ENCODE measurements at regions not wholly inside any gene's neighbourhood (a gene's known extent, or its start where the extent isn't known, plus 50 kb on each side); places are given as distances from the start of the nearest gene placed in this dataset.

DNA sequence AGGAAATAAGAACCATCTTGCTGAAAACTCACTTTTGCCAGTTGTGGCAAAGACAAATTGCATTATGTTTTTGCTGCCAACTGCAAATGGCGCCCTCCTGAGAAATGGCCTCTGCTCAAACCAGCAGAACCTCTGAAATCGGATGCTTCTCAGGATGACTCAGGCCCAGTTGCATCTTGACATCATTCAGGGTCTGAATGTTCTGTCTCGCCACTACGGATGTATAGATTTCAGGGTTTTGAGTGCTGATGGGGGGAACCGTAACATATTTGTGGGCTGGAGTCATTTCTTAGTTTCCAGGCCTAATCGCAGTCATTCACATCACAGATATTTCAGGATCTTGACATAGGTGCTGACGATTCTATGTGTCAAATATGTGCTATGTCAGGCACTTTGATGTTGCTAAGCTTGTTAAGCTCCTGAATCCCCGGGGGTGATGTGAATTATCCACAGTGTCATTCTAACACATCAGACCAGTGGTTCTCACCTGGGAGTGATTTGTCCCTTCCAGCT lies 207.1 kb downstream of the NFATC2 start:
- peak; percentile 89 for DNase-seq (ENCODE audit: low read depth)
- H3K4me3 ChIP-seq (ENCODE audit: low read depth, low read length), result no peak overlapping the region
- TF ChIP-seq CTCF (IDR thresholded peaks at IDR 0.05; ENCODE audit: insufficient read depth, low read depth, low read length, missing control alignments), result no peak

DNA sequence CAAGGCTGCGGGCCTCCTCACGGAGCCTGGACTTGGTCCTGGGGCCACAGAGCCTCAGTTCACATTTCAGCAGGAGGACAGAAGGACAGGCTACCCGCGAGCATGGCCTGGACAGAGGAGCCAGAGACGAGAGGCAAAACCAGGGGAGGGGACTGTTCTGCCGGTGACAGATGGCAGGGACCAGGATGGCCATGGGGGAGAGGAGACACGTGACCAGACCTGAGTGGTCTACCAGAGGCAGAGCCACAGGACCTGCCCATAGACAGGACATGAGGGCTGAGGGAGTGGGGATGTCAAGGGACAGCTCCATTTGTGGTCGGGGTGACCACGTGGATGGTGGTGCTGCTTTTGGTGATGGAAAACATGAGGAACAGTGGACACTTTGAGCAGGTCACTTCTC lies 207.9 kb downstream of the NFATC2 start:
- TF ChIP-seq CTCF (IDR thresholded peaks at IDR 0.05; ENCODE audit: insufficient read depth, low read depth, low read length, missing control alignments), result no peak
- no peak for DNase-seq (ENCODE audit: low read depth)
- no peak overlapping the region for H3K4me3 ChIP-seq (ENCODE audit: low read depth, low read length)

DNA sequence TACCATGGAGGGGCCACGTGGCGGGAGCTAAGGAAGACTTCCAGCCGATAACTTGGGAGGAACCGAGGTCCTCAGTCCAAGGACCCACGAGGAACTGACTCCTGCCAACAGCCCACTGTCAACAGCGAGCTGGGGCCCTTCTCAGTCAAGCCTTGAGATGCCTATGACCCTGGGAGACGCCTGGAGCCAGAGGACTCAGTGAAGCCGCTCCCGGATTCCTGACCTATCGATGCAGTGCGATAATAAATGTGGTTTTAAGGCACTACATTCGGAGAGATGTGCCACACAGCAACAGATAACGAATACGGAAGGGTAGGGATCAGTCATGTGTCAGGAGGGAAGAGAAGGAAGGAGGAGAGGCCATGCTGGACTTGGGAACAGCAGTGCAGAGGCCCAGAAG lies 208.5 kb downstream of the NFATC2 start:
- no peak for TF ChIP-seq CTCF (IDR thresholded peaks at IDR 0.05; ENCODE audit: insufficient read depth, low read depth, low read length, missing control alignments)
- no peak for DNase-seq (ENCODE audit: low read depth)
- H3K4me3 ChIP-seq (ENCODE audit: low read depth, low read length), result no peak overlapping the region

DNA sequence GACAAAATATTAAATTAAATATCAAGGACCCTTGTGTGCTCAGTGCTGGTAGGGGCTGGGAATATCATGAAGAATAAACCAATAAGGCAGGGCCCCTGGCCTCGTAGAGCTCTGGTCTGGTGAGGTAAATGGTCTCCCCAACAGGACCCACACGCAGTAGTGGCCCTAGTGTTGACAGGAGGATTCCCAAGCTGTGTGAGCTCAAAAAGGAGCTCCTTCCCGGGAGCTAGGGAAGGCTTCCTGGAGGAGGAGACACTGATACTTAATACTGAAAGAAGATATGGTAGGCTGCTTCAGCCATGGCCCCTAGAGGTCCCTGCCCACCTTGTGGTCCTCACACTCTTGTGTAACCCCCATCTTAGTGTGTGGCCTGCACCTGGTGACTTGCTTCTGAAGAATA lies 209.1 kb downstream of the NFATC2 start:
- no peak overlapping the region for H3K4me3 ChIP-seq (ENCODE audit: low read depth, low read length)
- TF ChIP-seq CTCF (IDR thresholded peaks at IDR 0.05; ENCODE audit: insufficient read depth, low read depth, low read length, missing control alignments), result no peak
- no peak for DNase-seq (ENCODE audit: low read depth)

GRCh38 chr20:51331481-51331880 lies 211.0 kb downstream of the NFATC2 start:
- no peak overlapping the region for H3K4me3 ChIP-seq (ENCODE audit: low read depth, low read length)
- no peak for DNase-seq (ENCODE audit: low read depth)
- TF ChIP-seq CTCF (IDR thresholded peaks at IDR 0.05; ENCODE audit: insufficient read depth, low read depth, low read length, missing control alignments), result no peak

DNA sequence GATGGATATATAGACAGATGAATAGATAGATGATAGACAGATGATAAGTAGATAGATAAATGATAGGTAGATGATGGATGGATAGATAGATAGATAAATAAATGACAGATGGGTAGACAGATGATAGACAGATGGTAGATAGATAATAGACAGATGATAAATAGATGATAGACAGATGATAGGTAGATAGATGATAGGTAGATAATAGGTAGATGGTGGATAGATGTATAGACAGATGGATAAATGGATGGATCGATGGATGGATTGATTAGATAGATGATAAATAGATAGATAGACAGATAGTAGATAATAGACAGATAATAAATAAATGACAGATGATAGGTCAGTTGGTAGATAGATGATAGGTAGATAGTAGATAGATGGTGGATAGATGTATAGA lies 212.7 kb downstream of the NFATC2 start:
- no peak for TF ChIP-seq CTCF (IDR thresholded peaks at IDR 0.05; ENCODE audit: insufficient read depth, low read depth, low read length, missing control alignments)
- no peak for DNase-seq (ENCODE audit: low read depth)
- H3K4me3 ChIP-seq (ENCODE audit: low read depth, low read length), result no peak overlapping the region

- H3K4me3 ChIP-seq (ENCODE audit: low read depth, low read length), result no peak overlapping the region
- no peak for DNase-seq (ENCODE audit: low read depth)
- TF ChIP-seq CTCF (IDR thresholded peaks at IDR 0.05; ENCODE audit: insufficient read depth, low read depth, low read length, missing control alignments), result no peak
Measured at GRCh38 chr20:51327251-51327841, 215.2 kb downstream of the NFATC2 start.

All from GM12865 (cell line).